H1 (cell line): ENCODE measurements at regions not wholly inside any gene's neighbourhood (a gene's known extent, or its start where the extent isn't known, plus 50 kb on each side); places are given as distances from the start of the nearest gene placed in this dataset.

Source experiments
- CTCF ChIA-PET: fragments of 300-600 bp; sonication (Branson Sonifier 250); formaldehyde crosslinking; loops from one replicate; lab custom pipeline; 2021; ENCODE audit not compliant: partially characterized antibody; lab: Charles Lee
- POLR2A ChIA-PET: fragments of 300-600 bp; sonication (Branson Sonifier 250); formaldehyde crosslinking; loops from one replicate; lab custom pipeline; 2021; ENCODE audit warnings: inconsistent platforms; ENCODE audit not compliant: partially characterized antibody; lab: Charles Lee
- DNase-seq, 2 experiments: peaks; one replicate each; pipeline versions ENCODE4 v3.0.0 to v3.0.0-alpha.2; 2010 to 2022; ENCODE audit warnings: low spot score in 2 of 2, low read depth in 1 of 2, mixed read lengths in 1 of 2
- FAIRE-seq: peaks from 2 replicates; lab custom pipeline; 2011; peaks lifted over from hg19 to GRCh38; lab: Jason Lieb, UNC
- H2AFZ ChIP-seq: 2 replicates; pipeline ENCODE4 v1.8.1; 2012; ENCODE audit warnings: low read length, inconsistent platforms
- H2AK5ac ChIP-seq: 2 replicates; pipeline ENCODE4 v1.6.1; 2013; ENCODE audit warnings: low read depth, low read length
- H2BK120ac ChIP-seq: replicated peaks from 2 replicates; pipeline ENCODE3; 2013; ENCODE audit warnings: low read depth, low read length, inconsistent platforms
- H2BK12ac ChIP-seq: 2 replicates; pipeline ENCODE4 v1.6.1; 2013; ENCODE audit warnings: low read depth, low read length
- H2BK15ac ChIP-seq: 2 replicates; pipeline ENCODE4 v1.6.1; 2013; ENCODE audit warnings: low read length
- H2BK20ac ChIP-seq: 2 replicates; pipeline ENCODE4 v1.6.1; 2013; ENCODE audit warnings: low read length
- H2BK5ac ChIP-seq: 2 replicates; pipeline ENCODE4 v1.6.1; 2013; ENCODE audit warnings: low read depth, low read length
- H3K14ac ChIP-seq: 2 replicates; pipeline ENCODE4 v1.6.1; 2013; ENCODE audit warnings: inconsistent platforms; ENCODE audit not compliant: insufficient read length
- H3K18ac ChIP-seq: 2 replicates; pipeline ENCODE4 v1.6.1; 2013; ENCODE audit warnings: low read length; ENCODE audit errors: extremely low read depth
- H3K23ac ChIP-seq: 2 replicates; pipeline ENCODE4 v1.6.1; 2013; ENCODE audit warnings: inconsistent platforms; ENCODE audit not compliant: insufficient read length
- H3K23me2 ChIP-seq: 2 replicates; pipeline ENCODE4 v1.6.1; 2013; ENCODE audit warnings: low read depth, low read length
- H3K27ac ChIP-seq: 2 replicates; pipeline ENCODE4 v1.6.1; 2011; ENCODE audit warnings: low read depth, low read length, inconsistent platforms
- H3K27me3 ChIP-seq, 4 experiments: replicated peaks in 1 of 4; 1 replicate in 1 of 4; 2 replicates in 3 of 4; pipeline versions ENCODE4 v1.6.1 to v1.8.1; 2011 to 2013; ENCODE audit warnings: low read length in 3 of 4, mild to moderate bottlenecking in 3 of 4, inconsistent platforms in 2 of 4, mixed read lengths in 2 of 4, moderate library complexity in 1 of 4; ENCODE audit not compliant: control insufficient read depth in 3 of 4, insufficient read depth in 3 of 4; ENCODE audit errors: extremely low read depth in 1 of 4
- H3K36me3 ChIP-seq, 4 experiments: 2 replicates each; pipeline versions ENCODE4 v1.6.1 to v1.8.1; 2011 to 2013; ENCODE audit warnings: mild to moderate bottlenecking in 4 of 4, low read length in 3 of 4, moderate library complexity in 2 of 4, control low read depth in 1 of 4, inconsistent platforms in 1 of 4; ENCODE audit not compliant: insufficient read depth in 4 of 4, control insufficient read depth in 2 of 4
- H3K4ac ChIP-seq: replicated peaks from 2 replicates; pipeline ENCODE3; 2013; ENCODE audit warnings: low read length, low read depth, mixed read lengths, inconsistent platforms; ENCODE audit not compliant: insufficient read length
- H3K4me1 ChIP-seq, 4 experiments: replicated peaks in 1 of 4; 1 replicate in 1 of 4; 2 replicates in 3 of 4; pipeline versions ENCODE4 v1.6.1 to v1.8.1; 2011 to 2013; ENCODE audit warnings: low read length in 3 of 4, inconsistent platforms in 2 of 4, mixed read lengths in 1 of 4; ENCODE audit not compliant: insufficient read depth in 4 of 4, control insufficient read depth in 3 of 4
- H3K4me2 ChIP-seq, 2 experiments: 2 replicates each; pipeline versions ENCODE4 v1.6.1 to v1.8.1; 2011 to 2013; ENCODE audit warnings: low read depth in 2 of 2, low read length in 2 of 2, control low read depth in 1 of 2, inconsistent platforms in 1 of 2, mild to moderate bottlenecking in 1 of 2; ENCODE audit not compliant: insufficient read depth in 1 of 2
- H3K4me3 ChIP-seq, 4 experiments: fragments of 200-600, 300-600 bp in 1 of 4; sonication (generic), shearing (Covaris generic), sonication (Bioruptor Twin) in 1 of 4; 2 replicates each; pipeline versions ENCODE4 v1.5.1 to v1.8.1; 2011 to 2016; ENCODE audit warnings: low read length in 4 of 4, low read depth in 3 of 4, control low read depth in 2 of 4, inconsistent platforms in 2 of 4, mild to moderate bottlenecking in 2 of 4, mixed read lengths in 1 of 4, moderate library complexity in 1 of 4; ENCODE audit not compliant: insufficient read depth in 2 of 4; ENCODE audit errors: extremely low read depth in 1 of 4
- H3K56ac ChIP-seq: replicated peaks from 2 replicates; pipeline ENCODE3; 2013; ENCODE audit warnings: low read depth, mild to moderate bottlenecking, mixed read lengths, low read length, inconsistent platforms; ENCODE audit not compliant: insufficient read length
- H3K79me1 ChIP-seq: 2 replicates; pipeline ENCODE4 v1.6.1; 2013; ENCODE audit warnings: low read depth, low read length, control low read depth
- H3K79me2 ChIP-seq, 2 experiments: 2 replicates each; pipeline versions ENCODE4 v1.6.1 to v1.8.1; 2012 to 2013; ENCODE audit warnings: low read length in 2 of 2, mild to moderate bottlenecking in 2 of 2, inconsistent platforms in 1 of 2; ENCODE audit not compliant: insufficient read depth in 2 of 2, control insufficient read depth in 1 of 2
- H3K9ac ChIP-seq, 4 experiments: replicated peaks in 1 of 4; 1 replicate in 1 of 4; 2 replicates in 3 of 4; pipeline versions ENCODE4 v1.6.1 to v1.8.1; 2011 to 2013; ENCODE audit warnings: low read depth in 3 of 4, low read length in 3 of 4, control low read depth in 2 of 4, mild to moderate bottlenecking in 2 of 4, moderate library complexity in 2 of 4, inconsistent platforms in 1 of 4; ENCODE audit errors: extremely low read depth in 1 of 4
- H3K9me3 ChIP-seq, 2 experiments: 2 replicates each; pipeline versions ENCODE4 v1.6.1 to v1.8.1; 2012 to 2013; ENCODE audit warnings: mild to moderate bottlenecking in 2 of 2, moderate library complexity in 2 of 2, control low read depth in 1 of 2, inconsistent platforms in 1 of 2, low read depth in 1 of 2, low read length in 1 of 2, mixed read lengths in 1 of 2; ENCODE audit not compliant: insufficient read depth in 2 of 2
- H4K20me1 ChIP-seq, 2 experiments: replicated peaks in 1 of 2; 2 replicates each; pipeline versions ENCODE3 to v1.8.1; 2011 to 2013; ENCODE audit warnings: inconsistent platforms in 2 of 2, low read length in 2 of 2, mild to moderate bottlenecking in 1 of 2; ENCODE audit not compliant: insufficient read depth in 2 of 2, control insufficient read depth in 1 of 2
- H4K5ac ChIP-seq: 2 replicates; pipeline ENCODE4 v1.6.1; 2013; ENCODE audit warnings: low read length, low read depth, mixed read lengths, inconsistent platforms; ENCODE audit not compliant: insufficient read length
- H4K8ac ChIP-seq: 2 replicates; pipeline ENCODE4 v1.8.0; 2013; ENCODE audit warnings: mild to moderate bottlenecking, moderate library complexity, low read length, inconsistent platforms; ENCODE audit not compliant: insufficient read depth; ENCODE audit errors: extremely low read depth
- H4K91ac ChIP-seq: replicated peaks from 2 replicates; pipeline ENCODE3; 2013; ENCODE audit warnings: low read length, mixed read lengths, inconsistent platforms; ENCODE audit not compliant: insufficient read length
- ASH2L ChIP-seq: fragments of 200-600, 300-600 bp; sonication (generic); IDR thresholded peaks from one replicate; pipeline ENCODE4 v1.7.1; 2017; ENCODE audit warnings: low read length
- CHD1 ChIP-seq: IDR thresholded peaks from 2 replicates; pipeline ENCODE4 v1.6.1; 2012; ENCODE audit warnings: low read depth, low read length, improper control_type of control experiment
- FOSL1 ChIP-seq: IDR thresholded peaks from 2 replicates; pipeline ENCODE4 v1.6.1; 2011; ENCODE audit warnings: mild to moderate bottlenecking, low read depth, low read length, moderate library complexity; ENCODE audit not compliant: insufficient read depth
- JUN ChIP-seq: IDR thresholded peaks from 2 replicates; pipeline ENCODE4 v1.6.1; 2011; ENCODE audit warnings: low read depth, mild to moderate bottlenecking, improper control_type of control experiment, low read length
- KDM4A ChIP-seq: IDR thresholded peaks from one replicate; pipeline ENCODE4 v1.7.1; 2012; ENCODE audit warnings: low read depth, mild to moderate bottlenecking, moderate library complexity, low read length, inconsistent platforms; ENCODE audit not compliant: severe bottlenecking
- MAFK ChIP-seq: IDR thresholded peaks from 2 replicates; pipeline ENCODE4 v1.6.1; 2012; ENCODE audit warnings: low read depth, mild to moderate bottlenecking, improper control_type of control experiment, low read length
- RAD21 ChIP-seq, 2 experiments: IDR thresholded peaks in 1 of 2; conservative IDR thresholded peaks in 1 of 2; 2 replicates each; pipeline ENCODE4 v1.6.1; 2011; ENCODE audit warnings: low read depth in 2 of 2, low read length in 2 of 2, improper control_type of control experiment in 1 of 2, inconsistent platforms in 1 of 2, mild to moderate bottlenecking in 1 of 2, moderate library complexity in 1 of 2
- SIRT6 ChIP-seq: IDR thresholded peaks from one replicate; pipeline ENCODE4 v1.7.1; 2012; ENCODE audit warnings: low read length, inconsistent platforms
- TAF7 ChIP-seq: optimal IDR thresholded peaks from 2 replicates; pipeline ENCODE3; 2011; ENCODE audit warnings: low read depth, mild to moderate bottlenecking, inconsistent platforms, low read length, moderate library complexity, borderline replicate concordance
- WGBS, 2 experiments: shearing (Covaris generic) in 1 of 2; methylation state at CpG; one replicate each; pipeline versions ENCODE4 v1.1.6 to v1.1.7; 2013 to 2015; ENCODE audit warnings: low lambda C conversion rate in 2 of 2, mixed read lengths in 2 of 2, inconsistent platforms in 1 of 2, low coverage in 1 of 2, missing lambda C conversion rate in 1 of 2; ENCODE audit not compliant: insufficient replicate concordance in 2 of 2, insufficient coverage in 1 of 2, insufficient read length in 1 of 2; ENCODE audit errors: extremely low coverage in 1 of 2, missing lambda C conversion rate in 1 of 2; 5-methylcytosine and 5-hydroxymethylcytosine counted together
- TF ChIP-seq, protein P1 (sequence below): IDR thresholded peaks from 2 replicates; pipeline ENCODE4 v1.6.1; 2011; ENCODE audit warnings: low read length, improper control_type of control experiment
- TF ChIP-seq, protein P2 (sequence below): IDR thresholded peaks from 2 replicates; pipeline ENCODE4 v1.6.1; 2012; ENCODE audit warnings: inconsistent platforms
- TF ChIP-seq, protein P3 (sequence below): IDR thresholded peaks from 2 replicates; pipeline ENCODE4 v1.6.1; 2012; ENCODE audit warnings: low read length, inconsistent platforms

DNA sequence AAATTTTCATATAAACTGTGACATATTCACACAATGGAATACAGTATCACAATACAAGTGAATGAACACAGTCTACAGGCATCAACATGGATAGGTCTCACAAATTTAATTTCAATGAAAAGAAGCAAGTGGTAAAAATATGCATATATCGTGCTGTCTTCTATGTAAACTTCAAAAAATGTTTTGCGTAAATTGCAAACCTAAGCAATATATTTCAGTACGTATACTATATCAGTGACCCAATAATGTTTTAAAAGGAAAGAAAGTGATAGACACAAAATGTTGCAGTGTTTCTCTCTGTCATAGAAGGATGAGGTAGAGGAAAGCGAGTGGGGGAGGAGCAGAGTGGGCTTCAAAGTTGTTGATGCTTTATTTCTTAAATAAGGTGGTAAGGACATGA, 468.4 kb upstream of the CNTN3 start:
- H3K23me2 ChIP-seq: no peaks in the 10 kb centered on the region
- ChIA-PET POLR2A (no interaction called here), CTCF (no interaction called here)
- H3K79me1 ChIP-seq: no peaks in the 10 kb centered on the region
- no peaks in the 10 kb centered on the region for H3K4me1 ChIP-seq
- H3K23ac ChIP-seq: no peak overlapping the region
- no peaks in the 10 kb centered on the region for H3K27me3 ChIP-seq
- no peak overlapping the region for H2BK15ac ChIP-seq
- no peak overlapping the region for H3K4ac ChIP-seq
- no peak overlapping the region for H3K27ac ChIP-seq
- no peak overlapping the region for H2AK5ac ChIP-seq
- H2BK12ac ChIP-seq: no peak overlapping the region
- H3K36me3 ChIP-seq: no peaks in the 10 kb centered on the region
- no peak overlapping the region for H2AFZ ChIP-seq
- H3K56ac ChIP-seq: no peak overlapping the region
- no peaks in the 10 kb centered on the region for H3K79me2 ChIP-seq
- H3K9me3 ChIP-seq: no peaks in the 10 kb centered on the region
- H3K4me2 ChIP-seq: no peak overlapping the region
- no peak overlapping the region for H4K5ac ChIP-seq
- H4K20me1 ChIP-seq: no peaks in the 10 kb centered on the region
- no peak overlapping the region for H2BK5ac ChIP-seq
- H3K4me3 ChIP-seq: no peak overlapping the region
- FAIRE-seq (no peak), DNase-seq (no peak)
- H2BK120ac ChIP-seq: no peak overlapping the region
- no peak overlapping the region for H3K18ac ChIP-seq
- H4K8ac ChIP-seq: no peak overlapping the region
- no peak overlapping the region for H2BK20ac ChIP-seq
- WGBS, 2 experiments: 89% methylated on average over 4 of the region's 4 CpGs; no CpG with 5 or more reads in 1 of the 2 experiments
- H4K91ac ChIP-seq: no peak overlapping the region
- no peak overlapping the region for H3K9ac ChIP-seq
- H3K14ac ChIP-seq: no peak overlapping the region
- TF ChIP-seq SIRT6: no peak
- no peak for TF ChIP-seq MAFK
- TF ChIP-seq, protein P1, sequence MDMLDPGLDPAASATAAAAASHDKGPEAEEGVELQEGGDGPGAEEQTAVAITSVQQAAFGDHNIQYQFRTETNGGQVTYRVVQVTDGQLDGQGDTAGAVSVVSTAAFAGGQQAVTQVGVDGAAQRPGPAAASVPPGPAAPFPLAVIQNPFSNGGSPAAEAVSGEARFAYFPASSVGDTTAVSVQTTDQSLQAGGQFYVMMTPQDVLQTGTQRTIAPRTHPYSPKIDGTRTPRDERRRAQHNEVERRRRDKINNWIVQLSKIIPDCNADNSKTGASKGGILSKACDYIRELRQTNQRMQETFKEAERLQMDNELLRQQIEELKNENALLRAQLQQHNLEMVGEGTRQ: no peak
- TF ChIP-seq, protein P2, sequence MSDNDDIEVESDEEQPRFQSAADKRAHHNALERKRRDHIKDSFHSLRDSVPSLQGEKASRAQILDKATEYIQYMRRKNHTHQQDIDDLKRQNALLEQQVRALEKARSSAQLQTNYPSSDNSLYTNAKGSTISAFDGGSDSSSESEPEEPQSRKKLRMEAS: no peak
- no peak for TF ChIP-seq TAF7
- TF ChIP-seq JUN: no peak
- no peak for TF ChIP-seq KDM4A
- TF ChIP-seq RAD21 (IDR thresholded peaks at IDR 0.05 in 1 of 2, conservative IDR thresholded peaks at IDR 0.05 in 1 of 2; ENCODE audit: low read depth in 2 of 2, low read length in 2 of 2): no peak
- no peak for TF ChIP-seq ASH2L
- no peak for TF ChIP-seq FOSL1
- TF ChIP-seq, protein P3, sequence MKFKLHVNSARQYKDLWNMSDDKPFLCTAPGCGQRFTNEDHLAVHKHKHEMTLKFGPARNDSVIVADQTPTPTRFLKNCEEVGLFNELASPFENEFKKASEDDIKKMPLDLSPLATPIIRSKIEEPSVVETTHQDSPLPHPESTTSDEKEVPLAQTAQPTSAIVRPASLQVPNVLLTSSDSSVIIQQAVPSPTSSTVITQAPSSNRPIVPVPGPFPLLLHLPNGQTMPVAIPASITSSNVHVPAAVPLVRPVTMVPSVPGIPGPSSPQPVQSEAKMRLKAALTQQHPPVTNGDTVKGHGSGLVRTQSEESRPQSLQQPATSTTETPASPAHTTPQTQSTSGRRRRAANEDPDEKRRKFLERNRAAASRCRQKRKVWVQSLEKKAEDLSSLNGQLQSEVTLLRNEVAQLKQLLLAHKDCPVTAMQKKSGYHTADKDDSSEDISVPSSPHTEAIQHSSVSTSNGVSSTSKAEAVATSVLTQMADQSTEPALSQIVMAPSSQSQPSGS: no peak
- no peak for TF ChIP-seq CHD1
